GM21786 (cell line): ENCODE measurements at regions not wholly inside any gene's neighbourhood (a gene's known extent, or its start where the extent isn't known, plus 50 kb on each side); places are given as distances from the start of the nearest gene placed in this dataset.

Source experiments
- ATAC-seq: cut with Tn5 transposase; IDR thresholded peaks from one replicate; pipeline ENCODE4 v1.9.1; 2021; ENCODE audit not compliant: unreplicated experiment

DNA sequence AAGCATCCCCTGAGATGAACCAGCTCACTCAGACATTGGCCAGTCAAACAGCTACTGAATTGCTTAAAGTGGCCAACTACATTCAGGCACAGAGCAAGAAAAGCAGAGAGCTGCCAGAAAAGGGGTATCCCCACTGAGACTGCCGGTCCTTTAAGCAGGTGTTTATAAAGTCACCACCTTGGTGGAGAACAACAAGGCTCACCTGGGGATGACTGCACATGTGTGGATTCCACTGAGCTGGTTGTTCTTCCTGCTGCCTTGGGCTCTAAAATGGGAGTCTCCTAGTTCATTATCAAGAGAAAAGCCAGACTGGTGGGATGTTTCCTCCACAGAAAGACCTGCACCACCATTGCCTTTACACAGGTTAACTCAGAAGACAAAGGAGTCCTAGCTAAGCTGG is 51.8 kb upstream of the IPO5 start:
- no peak for ATAC-seq
